RWPE2 (cell line): ENCODE measurements at regions not wholly inside any gene's neighbourhood (a gene's known extent, or its start where the extent isn't known, plus 50 kb on each side); places are given as distances from the start of the nearest gene placed in this dataset.
"Not testable (repeated sequence)": the region's sequence is repeated elsewhere in the genome, so short reads cannot be mapped to it uniquely, and the experiment has no call there.

ENCODE experiments used
- ATAC-seq: fragments of 200-7000 bp; cut with Tn5 transposase; 3 replicates; pipeline ENCODE4 v1.9.1; 2021; ENCODE audit warnings: low read depth
- DNase-seq: peaks from one replicate; pipeline ENCODE4 v3.0.0-alpha.2; 2020; ENCODE audit warnings: low spot score
- H3K27ac ChIP-seq: fragments of 450-650 bp; 2 replicates; pipeline ENCODE4 v1.5.1; 2017; ENCODE audit warnings: mild to moderate bottlenecking; ENCODE audit not compliant: poor library complexity, severe bottlenecking
- H3K27me3 ChIP-seq: fragments of 250-450 bp; sonication (Bioruptor Pico); 2 replicates; pipeline ENCODE4 v1.5.1; 2021; ENCODE audit warnings: mild to moderate bottlenecking, moderate library complexity; ENCODE audit not compliant: insufficient read depth, poor library complexity, severe bottlenecking
- H3K36me3 ChIP-seq: fragments of 250-450 bp; sonication (Bioruptor Pico); 2 replicates; pipeline ENCODE4 v1.5.1; 2020; ENCODE audit warnings: low read depth, mild to moderate bottlenecking, moderate library complexity
- H3K4me1 ChIP-seq: fragments of 250-450 bp; sonication (Bioruptor Pico); 2 replicates; pipeline ENCODE4 v1.5.1; 2021; ENCODE audit warnings: mild to moderate bottlenecking, moderate library complexity; ENCODE audit not compliant: insufficient read depth, poor library complexity, severe bottlenecking
- H3K4me3 ChIP-seq: fragments of 250-450 bp; sonication (Bioruptor Pico); 2 replicates; pipeline ENCODE4 v1.5.1; 2021; ENCODE audit warnings: mild to moderate bottlenecking, moderate library complexity; ENCODE audit not compliant: severe bottlenecking
- H3K9me3 ChIP-seq: fragments of 250-450 bp; sonication (Bioruptor Pico); 2 replicates; pipeline ENCODE4 v1.5.1; 2021; ENCODE audit warnings: mild to moderate bottlenecking, moderate library complexity; ENCODE audit not compliant: severe bottlenecking
- CTCF ChIP-seq: fragments of 450-650 bp; IDR thresholded peaks from one replicate; pipeline ENCODE4 v1.5.1; 2017; ENCODE audit warnings: mild to moderate bottlenecking, moderate library complexity; ENCODE audit not compliant: poor library complexity, severe bottlenecking

- Histone ChIP-seq H3K36me3 (no peaks in the 10 kb centered on the region), H3K4me3 (no peak overlapping the region), H3K4me1 (peaks cover 18% of the 10 kb centered on the region), H3K27me3 (no peaks in the 10 kb centered on the region), H3K9me3 (no peaks in the 10 kb centered on the region), H3K27ac (no peak overlapping the region)
- no peak for TF ChIP-seq CTCF
- no peak for DNase-seq
- ATAC-seq: no peak
Measured at GRCh38 chr13:76296751-76297150, 589.5 kb downstream of the KCTD12 start.

- peaks cover 18% of the 10 kb centered on the region for H3K4me1 ChIP-seq
- not testable (repeated sequence) for DNase-seq, H3K9me3 ChIP-seq, H3K27me3 ChIP-seq, H3K4me3 ChIP-seq, H3K36me3 ChIP-seq, ATAC-seq, H3K27ac ChIP-seq
Measured at GRCh38 chr13:76295020-76295419, 591.2 kb downstream of the KCTD12 start.

- Histone ChIP-seq H3K9me3 (no peaks in the 10 kb centered on the region), H3K27me3 (no peaks in the 10 kb centered on the region), H3K36me3 (no peaks in the 10 kb centered on the region), H3K4me3 (no peak overlapping the region), H3K4me1 (peaks cover 18% of the 10 kb centered on the region), H3K27ac (peak overlapping the region; percentile 63)
- DNase-seq (no peak), ATAC-seq (no peak)
- TF ChIP-seq CTCF: no peak
Measured at GRCh38 chr13:76293751-76294150, 592.5 kb downstream of the KCTD12 start.

GRCh38 chr13:76293346-76293745, 592.9 kb downstream of the KCTD12 start:
- DNase-seq (no peak), ATAC-seq (peak; percentile 78)
- Histone ChIP-seq H3K4me3 (no peak overlapping the region), H3K27me3 (no peaks in the 10 kb centered on the region), H3K9me3 (no peaks in the 10 kb centered on the region), H3K4me1 (peaks cover 18% of the 10 kb centered on the region), H3K27ac (peak overlapping the region; percentile 63), H3K36me3 (no peaks in the 10 kb centered on the region)
- TF ChIP-seq CTCF: no peak

GRCh38 chr13:76292726-76293125, 593.5 kb downstream of the KCTD12 start:
- no peak overlapping the region for H3K4me3 ChIP-seq
- no peak for TF ChIP-seq CTCF
- no peak for ATAC-seq
- H3K4me1 ChIP-seq: peaks cover 18% of the 10 kb centered on the region
- H3K36me3 ChIP-seq: no peaks in the 10 kb centered on the region
- no peaks in the 10 kb centered on the region for H3K9me3 ChIP-seq
- no peaks in the 10 kb centered on the region for H3K27me3 ChIP-seq
- DNase-seq: no peak
- peak overlapping the region; percentile 63 for H3K27ac ChIP-seq
